Limb (tissue), 2 donors: ENCODE measurements at regions not wholly inside any gene's neighbourhood (a gene's known extent, or its start where the extent isn't known, plus 50 kb on each side); places are given as distances from the start of the nearest gene placed in this dataset.

Experiments
- DNase-seq, 2 donors: peaks; one replicate each; pipeline ENCODE4 v3.0.0-alpha.2; 2016; ENCODE audit errors: extremely low spot score in 2 of 2

DNA sequence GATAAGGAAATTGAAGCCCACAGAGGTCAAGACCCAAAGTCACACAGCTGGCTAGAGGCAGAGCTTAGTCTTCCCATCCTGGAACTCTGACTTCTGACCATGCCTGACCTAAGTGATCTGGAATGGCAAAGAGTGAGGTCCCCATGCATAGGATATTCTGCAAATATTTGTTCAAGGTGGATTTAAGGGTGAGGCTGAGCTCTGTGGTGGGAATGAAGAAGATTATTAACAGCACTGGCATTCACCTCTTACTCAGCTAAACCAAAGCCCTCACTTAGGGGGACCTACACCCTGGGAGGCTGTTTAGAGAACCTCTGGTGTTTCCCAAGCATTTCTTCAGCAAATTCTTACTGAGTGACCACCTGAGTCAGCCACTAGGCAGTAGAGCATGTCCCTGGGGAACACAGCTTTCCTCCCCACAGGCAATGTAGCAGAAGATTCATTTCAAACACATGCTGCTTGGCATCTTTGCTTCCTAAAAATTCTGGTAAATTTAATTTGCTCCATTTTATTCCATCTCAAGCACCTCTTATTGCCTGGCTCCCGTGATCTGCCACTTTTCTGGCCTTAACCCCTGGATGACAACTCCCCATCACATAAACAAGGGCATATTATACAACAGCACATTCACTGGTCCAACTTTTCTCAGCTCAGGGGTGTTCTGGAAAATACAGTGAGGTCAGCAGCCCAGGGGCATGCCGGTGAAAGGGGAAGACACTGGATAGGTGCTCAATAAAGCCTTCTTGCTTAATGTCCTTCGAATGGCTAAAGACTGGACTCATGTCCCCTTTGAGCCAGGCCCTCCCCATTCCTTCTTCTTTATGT, 176.0 kb downstream of the ABHD5 start:
- peak in 1 of 2 donors; percentile 4 for DNase-seq

DNA sequence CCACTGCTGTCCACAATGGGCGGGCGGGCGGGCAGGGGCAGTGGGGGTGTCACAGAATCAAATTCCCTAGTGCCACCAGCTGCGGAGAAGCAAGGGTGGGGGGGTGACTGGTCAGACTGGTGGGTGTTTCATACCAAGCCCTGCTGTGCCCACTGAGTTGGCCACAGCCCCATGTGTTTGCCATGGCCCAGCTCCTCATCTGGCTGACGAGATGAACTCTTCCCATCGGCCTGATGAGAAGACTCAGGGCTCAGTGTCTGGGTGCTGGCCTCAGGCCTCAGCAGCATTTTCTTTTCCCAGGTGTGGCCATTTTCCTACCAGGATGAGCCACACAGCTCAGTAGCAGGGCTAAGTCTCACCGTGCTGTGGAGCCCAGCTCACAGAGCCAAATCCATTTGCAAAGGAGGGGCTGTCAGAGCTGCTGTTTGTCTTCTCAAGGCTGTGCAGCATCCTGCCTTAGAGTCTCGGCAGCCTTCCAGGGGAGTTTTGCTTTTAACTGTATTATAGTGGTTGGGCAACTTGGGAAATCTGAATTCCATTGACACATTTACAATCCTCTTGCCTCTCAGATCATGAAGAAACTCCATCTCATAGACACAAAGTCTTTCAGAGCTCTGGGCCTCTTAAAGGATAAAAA, 176.8 kb downstream of the ABHD5 start:
- peak in 1 of 2 donors; percentile 15 for DNase-seq

DNA sequence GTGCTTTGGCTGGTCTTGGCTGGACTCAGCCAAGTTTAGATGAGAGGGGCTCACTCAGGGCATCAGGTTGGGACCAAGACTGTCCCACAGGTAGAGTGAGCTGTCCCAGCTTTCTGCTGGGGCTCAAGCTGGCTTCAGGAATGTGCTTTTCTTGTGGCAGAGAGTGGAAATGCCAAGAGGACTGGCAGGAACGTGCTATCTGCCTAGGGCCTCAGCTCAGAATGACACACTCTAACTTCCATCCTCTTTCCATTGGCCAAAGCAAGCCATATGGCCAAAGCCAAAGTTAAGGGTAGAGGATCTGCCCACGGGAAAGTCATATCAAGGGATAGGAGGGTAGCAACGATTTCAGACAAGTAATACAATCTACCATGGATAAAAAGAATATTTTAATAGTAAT, 178.8 kb downstream of the ABHD5 start:
- DNase-seq, result peak in 1 of 2 donors; percentile 9

DNA sequence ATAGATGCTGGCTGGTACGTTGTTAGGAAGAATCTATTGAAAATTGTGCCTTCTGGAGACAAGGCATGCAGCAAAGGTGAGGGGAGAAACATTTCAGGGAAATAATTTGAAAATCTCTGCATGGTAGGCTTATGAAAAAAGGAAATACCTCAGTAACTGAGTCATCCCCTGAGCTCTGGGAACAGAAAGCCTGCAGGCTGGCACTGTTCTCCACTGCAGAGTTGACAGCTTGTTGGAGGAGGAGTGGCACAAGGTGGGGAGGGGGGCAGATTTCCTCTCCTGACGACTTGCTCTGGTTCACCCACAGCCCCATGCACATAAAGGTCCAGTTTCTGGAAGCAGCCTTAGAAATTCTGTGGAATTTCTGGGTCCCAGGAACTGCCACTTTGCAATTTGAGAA, 179.4 kb downstream of the ABHD5 start:
- peak in 1 of 2 donors; percentile 19 for DNase-seq

DNA sequence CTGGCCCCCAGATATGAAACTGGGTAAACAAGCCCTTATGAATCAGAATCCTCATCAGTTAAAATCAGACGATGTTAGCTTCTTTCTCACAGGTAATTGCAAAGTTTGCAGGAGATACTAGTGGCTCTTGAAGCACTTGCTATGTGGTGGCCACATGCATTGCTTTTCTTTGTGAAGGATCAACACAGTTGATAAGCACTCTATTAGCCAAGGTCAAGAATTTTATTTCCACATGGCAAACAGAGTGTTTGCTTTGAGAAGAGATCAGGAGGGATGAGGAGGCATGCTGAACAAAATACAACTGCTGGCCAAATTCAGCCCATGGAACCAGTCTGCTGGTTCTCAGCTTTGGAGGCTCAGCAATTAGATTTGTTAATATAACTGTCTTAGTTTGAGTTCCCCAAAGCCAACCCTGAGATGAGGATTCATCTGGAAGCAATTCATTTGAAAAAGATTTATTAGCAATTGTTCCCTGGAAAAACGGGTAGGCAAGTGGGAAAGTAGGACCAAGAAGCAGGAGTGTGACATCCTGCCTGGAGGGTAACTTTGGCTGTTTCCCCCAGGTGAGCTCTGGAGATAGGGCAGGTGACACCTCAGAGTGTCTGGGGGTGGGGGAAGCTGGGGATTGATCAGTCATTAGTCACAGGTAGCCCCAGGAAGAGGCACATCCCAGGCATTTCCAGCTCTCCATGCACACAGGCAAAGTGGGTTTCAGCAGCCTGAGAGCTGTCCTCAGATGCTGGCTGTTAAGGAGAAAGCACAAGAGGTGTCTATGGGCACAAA, 180.3 kb downstream of the ABHD5 start:
- DNase-seq, result peak in 1 of 2 donors; percentile 12

DNA sequence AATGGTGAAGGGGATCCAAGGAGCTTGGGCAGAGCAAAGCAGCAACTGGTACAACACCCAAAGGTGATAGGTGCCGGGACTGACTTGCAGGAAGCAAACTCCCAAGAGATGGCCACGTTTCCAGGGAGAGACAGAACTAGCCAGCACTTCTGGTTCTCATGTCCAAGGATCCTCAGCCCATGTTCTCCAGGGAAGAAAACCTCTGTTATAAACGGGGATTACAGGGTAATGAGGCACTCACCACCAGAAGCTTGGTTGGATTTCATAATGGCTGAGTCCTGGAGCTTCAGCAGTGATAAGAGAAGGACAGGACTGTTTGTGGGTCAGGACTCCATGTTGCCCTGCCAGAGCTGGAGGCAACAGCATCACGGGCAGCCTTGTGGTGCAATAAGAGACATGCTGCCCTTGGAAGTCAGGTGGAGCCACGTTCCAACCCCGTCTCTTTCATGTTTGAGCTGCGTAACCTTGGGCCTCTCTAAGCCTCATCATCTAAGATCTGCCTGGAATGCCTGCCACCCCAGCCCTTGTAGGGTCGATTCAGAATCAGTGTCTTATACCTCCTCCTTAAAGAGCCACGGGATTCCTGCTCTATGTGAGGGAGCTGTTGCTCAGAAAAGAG, 181.0 kb downstream of the ABHD5 start:
- DNase-seq, result peak in 1 of 2 donors; percentile 8

DNA sequence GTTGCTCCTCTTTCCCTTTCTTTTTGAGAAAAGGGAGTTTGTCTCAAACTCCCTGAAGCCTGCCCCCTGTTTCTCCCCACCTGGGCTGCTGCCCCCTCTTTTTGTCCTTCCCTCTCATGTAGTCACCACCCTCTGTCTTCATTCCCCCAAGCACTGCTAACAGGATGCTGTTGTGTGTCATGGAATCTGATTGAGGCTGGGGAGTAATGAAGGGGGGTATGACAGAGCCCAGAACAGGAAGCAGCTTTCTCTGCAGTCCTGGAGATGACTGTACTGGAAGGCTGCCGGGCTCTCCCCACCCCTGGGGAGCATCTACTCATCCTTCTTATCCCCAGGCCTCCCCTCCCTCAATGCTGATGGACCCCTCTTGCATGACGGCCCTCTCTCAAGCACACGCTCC, 181.6 kb downstream of the ABHD5 start:
- DNase-seq, result peak in 1 of 2 donors; percentile 23

DNA sequence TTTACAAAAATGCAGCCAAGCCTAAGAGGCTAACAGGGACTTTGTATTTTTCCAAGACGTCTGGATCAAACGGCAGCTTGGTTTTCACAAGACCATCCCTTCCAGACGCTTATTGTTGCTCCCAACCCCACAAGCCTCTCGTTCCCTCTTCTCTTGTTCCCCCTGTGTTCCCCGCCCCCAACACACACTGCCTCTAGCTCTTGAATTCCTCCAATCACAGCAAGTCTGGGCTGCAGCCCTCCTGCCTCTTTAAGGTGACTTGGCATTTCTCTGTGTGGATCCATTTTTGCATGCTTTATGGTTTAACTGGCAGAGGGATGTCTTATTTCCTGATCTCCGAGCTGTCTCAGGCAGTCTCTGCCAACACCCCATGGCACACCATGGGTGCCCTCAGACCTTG, 182.2 kb downstream of the ABHD5 start:
- peak in 1 of 2 donors; percentile 15 for DNase-seq

DNA sequence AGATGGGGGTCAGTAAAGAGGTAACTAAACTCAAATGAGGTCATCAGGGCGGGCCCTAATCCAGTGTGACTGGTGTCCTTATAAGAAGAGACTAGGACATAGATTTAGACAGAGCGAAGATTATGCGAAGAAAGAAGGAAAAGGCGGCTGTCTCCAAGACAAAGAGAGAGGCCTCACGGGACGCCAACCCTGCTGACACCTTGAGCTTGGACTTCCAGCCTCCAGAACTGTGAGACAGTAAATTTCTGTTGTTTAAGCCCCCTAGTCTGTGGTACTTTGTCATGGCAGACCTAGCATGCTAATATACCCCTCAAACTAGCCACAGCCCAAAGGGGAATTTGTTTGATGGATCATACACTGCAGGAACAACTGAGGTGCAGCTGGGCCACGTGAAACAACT, 183.0 kb downstream of the ABHD5 start:
- no peak for DNase-seq

DNA sequence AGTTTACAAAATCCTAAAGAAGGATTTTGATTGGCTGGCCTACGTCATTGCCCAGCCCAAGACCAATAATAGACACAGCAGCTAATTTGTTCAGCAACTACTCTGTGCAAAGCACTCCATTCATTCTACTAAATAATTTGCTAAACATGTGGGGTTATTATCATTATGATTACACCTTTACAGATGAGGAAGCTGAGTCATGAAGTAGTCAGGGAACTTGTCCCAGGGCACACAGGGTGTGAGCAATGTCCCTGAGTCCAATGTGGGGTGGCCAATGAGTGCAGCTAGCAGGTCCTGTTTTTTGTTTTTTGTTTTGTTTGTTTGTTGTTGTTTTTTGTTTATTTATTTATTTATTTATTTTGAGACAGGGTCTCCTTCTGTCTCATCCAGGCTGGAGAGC, 183.6 kb downstream of the ABHD5 start:
- DNase-seq, result no peak

DNA sequence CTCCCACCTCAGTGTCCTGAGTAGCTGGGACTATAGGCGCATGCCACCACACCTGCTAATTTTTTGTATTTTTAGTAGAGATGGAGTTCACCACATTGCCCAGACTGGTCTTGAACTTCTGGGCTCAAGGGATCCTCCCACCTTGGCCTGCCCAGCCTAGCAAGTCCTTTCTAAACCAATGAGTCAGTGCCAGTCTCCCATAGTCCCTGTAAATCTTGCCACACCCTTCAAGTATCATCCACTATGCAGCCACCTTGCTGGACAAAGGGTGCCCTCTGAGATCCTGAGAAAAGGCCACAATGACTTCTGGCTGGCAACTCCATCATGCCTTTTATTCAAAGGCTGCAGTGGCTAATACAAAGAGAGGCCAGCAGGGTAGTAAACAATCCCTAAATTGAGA, 184.0 kb downstream of the ABHD5 start:
- no peak for DNase-seq

DNA sequence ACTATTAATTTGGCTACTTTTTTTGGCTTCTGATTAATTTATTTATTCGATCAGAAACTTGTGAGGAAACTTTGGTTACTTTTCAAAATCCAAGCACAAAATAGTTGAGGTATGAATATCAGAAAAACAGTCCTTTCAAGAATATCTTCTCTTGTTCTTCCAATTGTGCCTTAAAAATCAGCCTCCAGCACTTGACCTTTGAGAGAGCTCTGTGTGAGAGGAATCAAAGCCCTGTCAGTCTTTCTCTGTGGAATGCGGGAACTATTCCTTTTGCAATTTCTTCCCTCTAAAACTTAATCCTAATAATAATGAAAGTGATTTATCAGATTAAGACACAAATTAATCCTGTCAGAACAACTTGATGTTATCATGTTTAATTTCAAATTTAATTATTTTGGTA, 185.9 kb downstream of the ABHD5 start:
- DNase-seq, result no peak

DNA sequence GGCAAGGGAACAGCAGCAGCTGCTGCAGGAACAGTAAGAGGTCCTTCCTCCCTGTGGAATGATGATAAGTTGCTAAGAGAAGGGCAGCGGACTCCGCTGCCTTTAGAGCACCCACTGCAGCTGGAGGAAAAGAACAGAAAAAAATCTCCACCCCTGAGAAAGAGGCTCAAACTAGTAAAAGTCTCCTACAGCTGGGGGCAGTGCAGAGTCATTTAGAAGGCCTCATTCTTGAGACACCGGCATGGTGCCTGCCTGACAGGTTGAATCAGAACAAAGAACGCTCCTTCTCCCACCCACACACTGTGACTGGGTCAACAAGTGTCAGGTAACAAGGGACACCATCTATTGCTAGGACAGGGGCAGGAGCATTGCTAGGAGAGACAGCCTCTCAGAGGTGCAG, 188.4 kb downstream of the ABHD5 start:
- no peak for DNase-seq

DNA sequence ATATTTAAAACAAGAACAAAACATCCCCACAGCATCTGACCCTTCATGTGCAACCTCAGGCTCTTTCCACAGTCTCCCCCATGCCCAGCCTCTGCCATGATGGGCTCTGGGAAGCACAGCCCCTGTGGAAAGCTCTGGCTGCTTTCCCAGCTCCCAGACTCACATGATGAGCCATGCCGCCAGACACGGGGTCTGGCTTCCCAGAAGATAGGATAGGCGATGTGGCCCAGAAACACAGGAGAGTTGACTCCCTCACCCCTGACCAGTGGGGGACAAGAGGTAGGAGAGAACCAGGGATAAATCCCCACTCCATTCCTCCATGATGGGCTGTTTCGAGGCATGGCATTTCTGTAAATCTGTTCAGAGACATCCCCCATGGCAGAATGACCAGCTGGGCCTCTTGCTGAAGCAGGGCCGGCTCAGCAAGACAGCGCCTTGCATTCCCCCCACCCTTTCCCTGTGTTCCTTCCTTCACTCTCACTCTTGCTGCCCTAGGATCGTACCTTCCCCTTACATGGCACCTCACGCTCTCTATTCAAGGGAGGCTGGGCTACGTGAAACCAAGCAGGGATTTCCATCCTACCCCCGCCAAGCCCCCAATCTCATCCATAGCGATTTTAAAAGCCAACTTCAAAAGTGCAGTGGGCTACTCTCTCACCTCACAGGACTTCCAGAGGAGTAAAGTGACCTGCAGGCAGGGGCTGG, 192.4 kb downstream of the ABHD5 start:
- DNase-seq, result no peak

DNA sequence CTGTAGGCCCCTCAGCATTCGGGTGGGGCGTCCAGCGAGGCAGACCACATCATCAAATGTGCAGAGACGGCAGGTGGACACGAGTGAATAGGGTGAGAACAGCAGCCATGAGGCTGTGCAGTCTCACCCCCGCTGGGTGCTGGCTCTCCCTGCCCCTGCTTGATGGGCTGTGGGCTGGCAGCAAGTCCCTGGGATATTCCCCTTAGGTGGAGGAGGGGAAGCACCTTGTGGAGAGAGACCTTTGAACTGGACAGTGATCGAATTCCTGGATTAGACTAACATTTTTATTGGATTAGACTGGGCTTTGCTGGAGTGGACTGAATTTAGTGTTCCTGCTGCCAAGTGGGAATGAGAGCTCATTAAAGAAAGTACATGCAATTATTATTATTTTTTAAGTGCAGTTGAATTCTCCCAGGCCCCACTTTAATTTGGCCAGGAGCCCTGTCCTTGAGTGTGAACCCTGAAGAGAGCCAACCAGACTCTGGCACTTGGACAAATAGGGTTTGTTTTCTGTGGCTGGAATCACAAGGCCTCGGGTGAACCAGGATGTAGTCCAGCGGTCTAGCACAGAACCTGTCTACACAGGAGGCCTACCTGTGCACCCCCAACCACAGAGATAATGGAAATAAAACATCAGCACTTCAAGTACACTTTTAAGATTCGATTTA, 193.1 kb downstream of the ABHD5 start:
- no peak for DNase-seq

DNA sequence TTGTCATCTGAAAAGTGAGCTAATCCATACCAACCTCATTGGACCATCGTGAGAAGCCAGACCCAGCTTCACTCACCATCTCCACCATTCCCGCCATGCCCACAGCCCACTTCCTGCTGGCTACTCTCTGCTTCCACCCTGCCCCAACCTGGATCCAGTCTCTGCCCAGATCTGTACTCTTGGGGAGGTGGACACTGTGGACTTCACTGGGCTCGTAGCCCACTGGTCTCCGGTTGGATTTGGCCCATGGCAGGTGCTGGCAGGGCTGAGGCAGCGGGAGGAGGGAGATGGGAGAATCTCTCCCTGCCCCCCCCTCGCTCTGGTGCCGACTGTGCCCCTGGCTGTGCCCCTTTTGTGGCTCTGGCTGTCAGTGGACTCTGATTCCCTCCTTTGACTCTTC, 193.8 kb downstream of the ABHD5 start:
- DNase-seq, result no peak

DNA sequence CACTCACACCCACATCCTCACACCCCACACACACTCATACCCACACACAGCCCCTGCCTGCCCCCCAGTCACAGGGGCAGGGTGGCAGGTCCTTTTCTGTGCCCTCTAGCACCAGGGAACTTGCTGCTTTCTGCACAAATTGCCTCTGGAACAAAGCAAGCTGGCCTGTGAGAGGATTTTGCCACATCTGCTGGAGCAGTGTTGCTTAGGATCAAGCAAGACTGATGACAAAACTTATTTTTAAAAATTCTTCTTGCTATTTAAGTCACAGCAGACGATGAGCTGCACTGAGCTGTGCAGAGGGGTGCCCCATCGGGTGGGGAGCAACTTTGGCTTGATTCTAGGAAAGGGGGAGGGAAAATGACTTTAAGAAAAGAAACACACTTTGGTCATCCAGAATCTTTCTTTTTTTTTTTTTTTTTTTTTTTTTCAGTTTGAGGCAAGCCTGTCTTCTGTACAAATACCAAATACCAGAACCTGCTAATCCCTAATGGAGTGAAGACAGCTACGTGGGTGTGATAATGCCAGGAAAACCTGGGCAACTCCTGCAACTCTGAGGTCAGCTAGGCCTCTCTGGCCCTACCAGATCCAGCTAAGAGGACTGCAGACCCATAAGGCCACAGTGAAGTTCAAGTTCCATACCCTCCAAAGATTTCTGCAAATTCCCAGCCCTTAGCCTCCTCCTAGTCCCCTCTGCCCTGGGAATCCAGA, 195.3 kb downstream of the ABHD5 start:
- DNase-seq, result no peak

DNA sequence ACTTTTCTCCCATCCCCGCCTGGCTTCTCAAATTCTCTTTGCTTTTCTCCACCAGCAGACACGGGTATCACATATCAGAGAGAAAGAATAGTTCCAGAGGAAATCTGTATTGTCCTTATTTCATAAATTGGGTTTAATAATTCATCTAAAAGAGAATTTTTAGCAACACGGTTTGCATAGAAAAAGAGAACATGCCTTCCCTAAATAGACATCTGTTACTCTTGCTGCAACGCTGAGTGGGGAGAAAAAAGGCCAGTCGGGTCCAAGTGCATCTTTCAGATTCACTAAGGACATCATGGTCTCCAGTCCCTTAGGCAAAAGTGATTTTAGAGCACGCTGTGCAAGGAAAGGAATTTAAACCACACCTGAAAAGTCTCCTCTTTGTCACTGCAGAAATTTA, 201.3 kb downstream of the ABHD5 start:
- DNase-seq, result no peak

DNA sequence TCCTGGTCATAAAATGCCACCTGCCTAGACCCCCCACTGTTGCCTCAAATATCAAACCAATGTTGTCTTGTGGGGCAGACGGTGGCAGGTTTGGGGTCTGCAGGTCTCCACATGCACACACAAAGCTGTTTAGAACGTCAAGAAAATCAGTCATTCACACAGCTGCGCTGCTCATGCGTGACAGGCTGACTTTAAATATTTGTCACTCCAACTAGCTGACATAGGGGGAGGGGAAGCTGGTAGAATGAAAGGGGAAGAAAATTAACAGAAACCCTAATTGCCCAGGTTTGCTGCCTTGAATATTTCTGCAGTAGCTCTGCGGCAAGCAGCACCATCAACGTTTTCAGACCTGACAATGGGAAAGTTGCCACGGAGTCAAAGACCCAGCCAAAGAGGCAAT, 201.8 kb downstream of the ABHD5 start:
- no peak for DNase-seq

DNA sequence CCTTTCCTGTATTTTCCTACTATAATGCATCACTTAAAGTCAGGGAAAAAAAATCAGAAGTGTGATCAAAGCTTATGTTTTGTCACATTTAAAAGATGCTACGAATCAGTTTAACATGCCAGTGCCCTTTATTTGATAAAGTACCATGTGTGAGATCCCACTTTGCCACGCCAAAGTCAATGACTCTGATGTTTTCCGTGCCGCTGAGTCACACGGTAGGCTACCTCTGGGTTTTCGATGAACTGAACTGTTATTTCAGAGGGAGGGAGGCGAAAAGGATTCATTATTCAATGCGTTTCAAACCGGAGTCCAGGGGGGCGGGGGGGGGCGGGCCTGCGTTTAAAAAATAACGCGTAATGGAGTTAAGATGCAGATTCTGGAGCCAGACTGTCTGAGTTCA, 203.0 kb downstream of the ABHD5 start:
- no peak for DNase-seq
